HepG2 (cell line): ENCODE measurements at regions not wholly inside any gene's neighbourhood (a gene's known extent, or its start where the extent isn't known, plus 50 kb on each side); places are given as distances from the start of the nearest gene placed in this dataset.

Experiments
- ATAC-seq: fragments of 200-7000 bp; cut with Tn5 transposase; 3 replicates; pipeline ENCODE4 v1.9.1; 2020; ENCODE audit warnings: mild to moderate bottlenecking, moderate library complexity
- BruUV-seq: library from RNA; stranded (reverse); fragments of 400-500 nt; replicated peaks from 2 replicates; lab custom pipeline; 2021; lab: Mats Ljungman, UMichigan
- CTCF ChIA-PET: fragments of 300-600 bp; formaldehyde crosslinking; extraction: SDS; loops from one replicate; lab custom pipeline; 2021; ENCODE audit warnings: low total read pairs, inconsistent platforms, low intra/inter-chr PET ratio; lab: Yijun Ruan, JAX
- POLR2A ChIA-PET: fragments of 350-600 bp; sonication (Branson Sonifier 250); formaldehyde crosslinking; loops from one replicate; lab custom pipeline; 2020; ENCODE audit warnings: antibody characterized with exemption, inconsistent platforms; lab: Yijun Ruan, JAX
- DNase-seq: peaks from one replicate; pipeline ENCODE4 v3.0.0-alpha.2; 2015; ENCODE audit warnings: low spot score
- FAIRE-seq: peaks from 3 replicates; lab custom pipeline; 2011; peaks lifted over from hg19 to GRCh38; lab: Jason Lieb, UNC
- H2AFZ ChIP-seq: one replicate; pipeline ENCODE4 v1.6.1; 2011; ENCODE audit warnings: low read length, inconsistent platforms
- H3K27ac ChIP-seq: fragments of 300-600 bp; 3 replicates; pipeline ENCODE4 v1.8.0; 2011; ENCODE audit warnings: mixed run types, mild to moderate bottlenecking, mixed read lengths, low read length, inconsistent platforms; ENCODE audit not compliant: insufficient read depth; ENCODE audit errors: extremely low read length
- H3K27me3 ChIP-seq, 2 experiments: fragments of 200-600 bp in 1 of 2; 2 replicates in 1 of 2; 3 replicates in 1 of 2; pipeline versions ENCODE4 v1.6.0 to v1.8.0; 2011; ENCODE audit warnings: low read length in 2 of 2, mild to moderate bottlenecking in 2 of 2, moderate library complexity in 2 of 2, inconsistent platforms in 1 of 2; ENCODE audit not compliant: insufficient read depth in 2 of 2, control insufficient read depth in 1 of 2
- H3K36me3 ChIP-seq, 2 experiments: fragments of 200-600 bp in 1 of 2; replicated peaks in 1 of 2; 2 replicates in 1 of 2; 3 replicates in 1 of 2; pipeline versions ENCODE4 v1.5.1 to v1.8.0; 2011; ENCODE audit warnings: low read length in 2 of 2, inconsistent platforms in 1 of 2; ENCODE audit not compliant: insufficient read depth in 2 of 2, control insufficient read depth in 1 of 2
- H3K4me1 ChIP-seq: 2 replicates; pipeline ENCODE4 v1.5.1; 2012; ENCODE audit warnings: low read length, inconsistent platforms; ENCODE audit not compliant: insufficient read depth
- H3K4me2 ChIP-seq: 2 replicates; pipeline ENCODE4 v1.6.0; 2011; ENCODE audit warnings: low read depth, low read length, inconsistent platforms
- H3K4me3 ChIP-seq, 3 experiments: fragments of 200-600 bp in 1 of 3; sonication (generic), shearing (Covaris generic) in 1 of 3; replicated peaks in 1 of 3; 2 replicates each; pipeline ENCODE4 v1.5.1; 2011 to 2016; ENCODE audit warnings: low read length in 3 of 3, inconsistent platforms in 2 of 3, low read depth in 2 of 3, mild to moderate bottlenecking in 2 of 3, control low read depth in 1 of 3, mixed read lengths in 1 of 3; ENCODE audit not compliant: insufficient read depth in 1 of 3
- H3K79me2 ChIP-seq: one replicate; pipeline ENCODE4 v1.6.1; 2011; ENCODE audit warnings: low read length, inconsistent platforms; ENCODE audit not compliant: insufficient read depth
- H3K9ac ChIP-seq: 2 replicates; pipeline ENCODE4 v1.6.0; 2011; ENCODE audit warnings: mild to moderate bottlenecking, low read depth, low read length, inconsistent platforms; ENCODE audit not compliant: insufficient read depth
- H3K9me3 ChIP-seq: 2 replicates; pipeline ENCODE4 v1.5.1; 2012; ENCODE audit warnings: mild to moderate bottlenecking, low read length
- H4K20me1 ChIP-seq: 2 replicates; pipeline ENCODE4 v1.6.0; 2011; ENCODE audit warnings: inconsistent platforms, mild to moderate bottlenecking, low read length, moderate library complexity; ENCODE audit not compliant: insufficient read depth
- FOXK1 ChIP-seq: sonication (generic); formaldehyde crosslinking; IDR thresholded peaks from 2 replicates; pipeline ENCODE4 v1.4.0; 2020; ENCODE audit warnings: low read depth, missing genetic modification reagents, borderline replicate concordance
- MTA1 ChIP-seq: sonication (generic); formaldehyde crosslinking; IDR thresholded peaks from 2 replicates; pipeline ENCODE4 v1.4.0; 2020; ENCODE audit warnings: missing genetic modification reagents, mild to moderate bottlenecking, borderline replicate concordance
- ONECUT2 ChIP-seq: sonication (generic); formaldehyde crosslinking; IDR thresholded peaks from 2 replicates; pipeline ENCODE4 v1.4.0; 2020; ENCODE audit warnings: missing genetic modification reagents
- SIX1 ChIP-seq: sonication (generic); formaldehyde crosslinking; IDR thresholded peaks from 2 replicates; pipeline ENCODE4 v1.4.0; 2020; ENCODE audit warnings: missing genetic modification reagents, borderline replicate concordance
- SMARCE1 ChIP-seq: fragments of 450-650 bp; IDR thresholded peaks from 2 replicates; pipeline ENCODE4 v1.6.1; 2017; ENCODE audit warnings: borderline replicate concordance
- TSC22D2 ChIP-seq: sonication (generic); formaldehyde crosslinking; IDR thresholded peaks from 2 replicates; pipeline ENCODE4 v1.5.1; 2020; ENCODE audit warnings: missing genetic modification reagents, mild to moderate bottlenecking, borderline replicate concordance
- ZIK1 ChIP-seq: sonication (generic); formaldehyde crosslinking; IDR thresholded peaks from 2 replicates; pipeline ENCODE4 v1.5.0; 2020; ENCODE audit warnings: mild to moderate bottlenecking, low read depth, missing genetic modification reagents, borderline replicate concordance
- ZNF136 ChIP-seq: sonication (generic); formaldehyde crosslinking; IDR thresholded peaks from 2 replicates; pipeline ENCODE4 v1.8.1; 2022; ENCODE audit warnings: low read depth, mild to moderate bottlenecking, moderate library complexity, missing genetic modification reagents
- WGBS: methylation state at CpG from one replicate; pipeline ENCODE4 v1.1.6; 2017; ENCODE audit warnings: low lambda C conversion rate; 5-methylcytosine and 5-hydroxymethylcytosine counted together
- in situ Hi-C: cut with HindIII; loops from 2 replicates; pipeline ENCODE4 v1.10.0; 2017; ENCODE audit warnings: low pct_unique_long_range_greater_than_20kb; ENCODE audit not compliant: extremely low pct_ligation_motif_present
- intact Hi-C: fragments of 100-400 bp; cut with micrococcal nuclease; formaldehyde crosslinking; loops from one replicate; pipeline ENCODE4 v1.10.0; 2022; ENCODE audit not compliant: unreplicated experiment
- TF ChIP-seq, protein P1 (sequence below): sonication (generic); formaldehyde crosslinking; IDR thresholded peaks from 2 replicates; pipeline ENCODE4 v1.8.1; 2023; ENCODE audit warnings: mild to moderate bottlenecking, inconsistent platforms, moderate library complexity, missing genetic modification reagents, borderline replicate concordance
- TF ChIP-seq, protein P2 (sequence below): IDR thresholded peaks from 2 replicates; pipeline ENCODE4 v1.6.1; 2016; ENCODE audit warnings: missing biosample characterization, missing genetic modification reagents, low read depth

DNA sequence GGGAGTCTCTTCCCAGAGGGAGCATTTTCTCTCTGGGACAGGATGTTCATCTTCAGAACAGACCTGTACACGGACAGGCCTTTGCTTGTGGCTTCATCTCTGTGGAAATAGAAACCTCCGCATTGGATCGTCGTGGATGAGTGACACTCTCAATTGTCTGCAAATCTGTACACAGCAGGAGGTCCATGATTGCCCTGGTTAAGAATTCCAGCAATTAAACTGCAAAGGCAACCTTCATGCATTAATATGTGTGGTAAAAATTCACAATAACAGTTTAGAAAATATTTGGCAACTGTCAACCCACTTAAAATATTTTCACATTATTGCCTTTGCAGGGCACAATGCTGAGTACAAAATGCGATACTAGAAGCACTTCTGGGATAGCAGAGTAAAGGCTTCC, 149.8 kb upstream of the SFSWAP start:
- no peak overlapping the region for H2AFZ ChIP-seq
- peaks cover 2 to 38% of the 10 kb centered on the region in 2 experiments; a peak in 3 of 5 replicates for H3K27me3 ChIP-seq
- H3K4me2 ChIP-seq = no peak overlapping the region
- no peaks in the 10 kb centered on the region for H3K79me2 ChIP-seq
- WGBS = 50% methylated on average over 5 of the region's 5 CpGs
- H3K4me1 ChIP-seq = no peaks in the 10 kb centered on the region
- H3K9ac ChIP-seq = no peak overlapping the region
- no peaks in the 10 kb centered on the region for H3K9me3 ChIP-seq
- H3K36me3 ChIP-seq = no peaks in the 10 kb centered on the region
- H3K27ac ChIP-seq = no peak overlapping the region
- intact Hi-C loops = no loop called here
- no peak for TF ChIP-seq SIX1 (CRISPR knock-in tag)
- no peak for TF ChIP-seq FOXK1 (CRISPR knock-in tag)
- no peak for ATAC-seq
- no peaks in the 10 kb centered on the region for H4K20me1 ChIP-seq
- in situ Hi-C loops = no loop called here
- FAIRE-seq = no peak
- no peak for DNase-seq
- POLR2A ChIA-PET = no interaction called here
- no peak overlapping the region for H3K4me3 ChIP-seq
- BruUV-seq = no TSS peak
- CTCF ChIA-PET = no interaction called here

GRCh38 chr12:131561891-131562684, 148.8 kb upstream of the SFSWAP start:
- WGBS = 26% methylated on average over 9 of the region's 9 CpGs
- Histone ChIP-seq H3K9ac (no peak overlapping the region), H3K4me2 (no peak overlapping the region), H4K20me1 (no peaks in the 10 kb centered on the region), H3K4me1 (no peaks in the 10 kb centered on the region), H3K79me2 (no peaks in the 10 kb centered on the region), H3K27ac (no peak overlapping the region), H3K9me3 (no peaks in the 10 kb centered on the region), H3K27me3 (peaks cover 2 to 40% of the 10 kb centered on the region in 2 experiments; a peak in 3 of 5 replicates), H3K4me3 (no peak overlapping the region), H2AFZ (no peak overlapping the region), H3K36me3 (no peaks in the 10 kb centered on the region)
- ATAC-seq (no peak), DNase-seq (no peak), FAIRE-seq (no peak)
- TF ChIP-seq ONECUT2 (CRISPR knock-in tag) (no peak), ZNF136 (CRISPR knock-in tag) (no peak), TSC22D2 (no peak), ZIK1 (CRISPR knock-in tag) (no peak), SMARCE1 (no peak), MTA1 (CRISPR knock-in tag) (no peak)
- TF ChIP-seq, protein P1, sequence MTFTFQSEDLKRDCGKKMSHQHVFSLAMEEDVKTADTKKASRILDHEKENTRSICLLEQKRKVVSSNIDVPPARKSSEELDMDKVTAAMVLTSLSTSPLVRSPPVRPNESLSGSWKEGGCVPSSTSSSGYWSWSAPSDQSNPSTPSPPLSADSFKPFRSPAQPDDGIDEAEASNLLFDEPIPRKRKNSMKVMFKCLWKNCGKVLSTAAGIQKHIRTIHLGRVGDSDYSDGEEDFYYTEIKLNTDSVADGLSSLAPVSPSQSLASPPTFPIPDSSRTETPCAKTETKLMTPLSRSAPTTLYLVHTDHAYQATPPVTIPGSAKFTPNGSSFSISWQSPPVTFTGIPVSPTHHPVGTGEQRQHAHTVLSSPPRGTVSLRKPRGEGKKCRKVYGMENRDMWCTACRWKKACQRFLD (CRISPR knock-in tag) = no peak
- TF ChIP-seq, protein P2, sequence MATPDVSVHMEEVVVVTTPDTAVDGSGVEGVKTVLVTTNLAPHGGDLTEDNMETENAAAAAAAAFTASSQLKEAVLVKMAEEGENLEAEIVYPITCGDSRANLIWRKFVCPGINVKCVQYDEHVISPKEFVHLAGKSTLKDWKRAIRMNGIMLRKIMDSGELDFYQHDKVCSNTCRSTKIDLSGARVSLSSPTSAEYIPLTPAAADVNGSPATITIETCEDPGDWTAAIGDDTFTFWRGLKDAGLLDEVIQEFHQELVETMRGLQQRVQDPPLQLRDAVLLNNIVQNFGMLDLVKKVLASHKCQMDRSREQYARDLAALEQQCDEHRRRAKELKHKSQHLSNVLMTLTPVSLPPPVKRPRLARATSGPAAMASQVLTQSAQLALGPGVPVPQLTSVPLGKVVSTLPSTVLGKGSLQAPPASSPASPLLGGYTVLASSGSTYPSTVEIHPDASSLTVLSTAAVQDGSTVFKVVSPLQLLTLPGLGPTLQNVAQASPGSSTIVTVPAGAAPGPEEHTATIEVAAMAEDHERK (CRISPR knock-in tag) = no peak
- CTCF ChIA-PET = no interaction called here
- in situ Hi-C loops = no loop called here
- POLR2A ChIA-PET = no interaction called here
- intact Hi-C loops = no loop called here
- no TSS peak for BruUV-seq
